Astrocyte (in vitro differentiated cells and primary cell): ENCODE measurements at regions not wholly inside any gene's neighbourhood (a gene's known extent, or its start where the extent isn't known, plus 50 kb on each side); places are given as distances from the start of the nearest gene placed in this dataset.

Source experiments
- EZH2 ChIP-seq: IDR thresholded peaks from 2 replicates; pipeline ENCODE4 v1.6.1; 2012; ENCODE audit warnings: mild to moderate bottlenecking, low read length, inconsistent platforms; ENCODE audit not compliant: insufficient read depth
- TF ChIP-seq, protein P1 (sequence below): IDR thresholded peaks from 2 replicates; pipeline ENCODE4 v1.5.1; 2011; ENCODE audit warnings: low read depth, mild to moderate bottlenecking, inconsistent platforms, low read length, moderate library complexity; ENCODE audit not compliant: insufficient read depth

- TF ChIP-seq, protein P1, sequence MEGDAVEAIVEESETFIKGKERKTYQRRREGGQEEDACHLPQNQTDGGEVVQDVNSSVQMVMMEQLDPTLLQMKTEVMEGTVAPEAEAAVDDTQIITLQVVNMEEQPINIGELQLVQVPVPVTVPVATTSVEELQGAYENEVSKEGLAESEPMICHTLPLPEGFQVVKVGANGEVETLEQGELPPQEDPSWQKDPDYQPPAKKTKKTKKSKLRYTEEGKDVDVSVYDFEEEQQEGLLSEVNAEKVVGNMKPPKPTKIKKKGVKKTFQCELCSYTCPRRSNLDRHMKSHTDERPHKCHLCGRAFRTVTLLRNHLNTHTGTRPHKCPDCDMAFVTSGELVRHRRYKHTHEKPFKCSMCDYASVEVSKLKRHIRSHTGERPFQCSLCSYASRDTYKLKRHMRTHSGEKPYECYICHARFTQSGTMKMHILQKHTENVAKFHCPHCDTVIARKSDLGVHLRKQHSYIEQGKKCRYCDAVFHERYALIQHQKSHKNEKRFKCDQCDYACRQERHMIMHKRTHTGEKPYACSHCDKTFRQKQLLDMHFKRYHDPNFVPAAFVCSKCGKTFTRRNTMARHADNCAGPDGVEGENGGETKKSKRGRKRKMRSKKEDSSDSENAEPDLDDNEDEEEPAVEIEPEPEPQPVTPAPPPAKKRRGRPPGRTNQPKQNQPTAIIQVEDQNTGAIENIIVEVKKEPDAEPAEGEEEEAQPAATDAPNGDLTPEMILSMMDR = no peak
- TF ChIP-seq EZH2 = no peak
These were observed 496.8 kb downstream of the TDRD3 start for GRCh38 chr13:60893801-60894200.
